Activated CD4-positive, alpha-beta T cell treated with anti-CD3 and anti-CD28 coated beads for 1 hour (primary cell): ENCODE measurements at regions not wholly inside any gene's neighbourhood (a gene's known extent, or its start where the extent isn't known, plus 50 kb on each side); places are given as distances from the start of the nearest gene placed in this dataset.

ENCODE experiments used
- DNase-seq: peaks from one replicate; pipeline ENCODE4 v3.0.0-alpha.2; 2020

- DNase-seq: no peak
Observed at GRCh38 chr12:127077262-127078045, 1189.5 kb upstream of the TMEM132C start.

- no peak for DNase-seq
Observed at GRCh38 chr12:127078577-127079350, 1188.2 kb upstream of the TMEM132C start.

- no peak for DNase-seq
Observed at GRCh38 chr12:127079636-127080035, 1187.3 kb upstream of the TMEM132C start.

GRCh38 chr12:127081058-127081457 is 1185.9 kb upstream of the TMEM132C start:
- DNase-seq: no peak

GRCh38 chr12:127083008-127083949 is 1183.7 kb upstream of the TMEM132C start:
- DNase-seq: no peak

GRCh38 chr12:127101076-127101475 is 1165.9 kb upstream of the TMEM132C start:
- DNase-seq: no peak

- DNase-seq: no peak
Observed at GRCh38 chr12:127106041-127106440, 1160.9 kb upstream of the TMEM132C start.

- DNase-seq: no peak
Observed at GRCh38 chr12:127106697-127107096, 1160.3 kb upstream of the TMEM132C start.

GRCh38 chr12:127107744-127108143 is 1159.2 kb upstream of the TMEM132C start:
- DNase-seq: no peak

- peak; percentile 13 for DNase-seq
Observed at GRCh38 chr12:127108360-127109215, 1158.4 kb upstream of the TMEM132C start.

- no peak for DNase-seq
Observed at GRCh38 chr12:127113945-127114344, 1153.0 kb upstream of the TMEM132C start.

GRCh38 chr12:127115468-127116035 is 1151.4 kb upstream of the TMEM132C start:
- no peak for DNase-seq

GRCh38 chr12:127118251-127118650 is 1148.7 kb upstream of the TMEM132C start:
- DNase-seq: no peak

- no peak for DNase-seq
Observed at GRCh38 chr12:127119600-127120140, 1147.3 kb upstream of the TMEM132C start.

GRCh38 chr12:127120851-127121250 is 1146.1 kb upstream of the TMEM132C start:
- no peak for DNase-seq

- DNase-seq: no peak
Observed at GRCh38 chr12:127121494-127122084, 1145.4 kb upstream of the TMEM132C start.

GRCh38 chr12:127125607-127126259 is 1141.2 kb upstream of the TMEM132C start:
- no peak for DNase-seq

GRCh38 chr12:127126260-127126628 is 1140.7 kb upstream of the TMEM132C start:
- DNase-seq: no peak

GRCh38 chr12:127127897-127128296 is 1139.1 kb upstream of the TMEM132C start:
- no peak for DNase-seq

GRCh38 chr12:127130506-127131124 is 1136.4 kb upstream of the TMEM132C start:
- DNase-seq: no peak
